Muscle of arm (tissue), 1 donor: ENCODE measurements at regions not wholly inside any gene's neighbourhood (a gene's known extent, or its start where the extent isn't known, plus 50 kb on each side); places are given as distances from the start of the nearest gene placed in this dataset.
"Not testable (repeated sequence)": the region's sequence is repeated elsewhere in the genome, so short reads cannot be mapped to it uniquely, and the experiment has no call there.

ENCODE experiments used
- DNase-seq: peaks from one replicate; pipeline ENCODE4 v3.0.0-alpha.2; 2013

GRCh38 chr7:83306502-83306901 lies 143.8 kb upstream of the PCLO start:
- DNase-seq: no peak

- DNase-seq: no peak
These were observed 142.3 kb upstream of the PCLO start for GRCh38 chr7:83305027-83305426.

- no peak for DNase-seq
These were observed 138.7 kb upstream of the PCLO start for GRCh38 chr7:83301416-83301815.

- DNase-seq: no peak
These were observed 127.5 kb upstream of the PCLO start for GRCh38 chr7:83290211-83290610.

GRCh38 chr7:83289419-83289993 lies 126.8 kb upstream of the PCLO start:
- no peak for DNase-seq

GRCh38 chr7:83280671-83281070 lies 118.0 kb upstream of the PCLO start:
- DNase-seq: no peak

- DNase-seq: no peak
These were observed 113.6 kb upstream of the PCLO start for GRCh38 chr7:83276250-83276649.

- no peak for DNase-seq
These were observed 111.0 kb upstream of the PCLO start for GRCh38 chr7:83273699-83274098.

GRCh38 chr7:83271212-83272099 lies 108.8 kb upstream of the PCLO start:
- peak; percentile 37 for DNase-seq

- DNase-seq: no peak
These were observed 107.7 kb upstream of the PCLO start for GRCh38 chr7:83270407-83270806.

GRCh38 chr7:83267141-83267631 lies 104.5 kb upstream of the PCLO start:
- DNase-seq: peak; percentile 16

GRCh38 chr7:83263442-83264034 lies 100.9 kb upstream of the PCLO start:
- not testable (repeated sequence) for DNase-seq

GRCh38 chr7:83259064-83259463 lies 96.4 kb upstream of the PCLO start:
- DNase-seq: no peak

- no peak for DNase-seq
These were observed 85.3 kb upstream of the PCLO start for GRCh38 chr7:83248000-83248399.

- DNase-seq: not testable (repeated sequence)
These were observed 56.5 kb upstream of the PCLO start for GRCh38 chr7:83219231-83219630.

GRCh38 chr7:83212883-83213282 lies 50.2 kb upstream of the PCLO start:
- no peak for DNase-seq
